GM19240 (cell line): ENCODE measurements at regions not wholly inside any gene's neighbourhood (a gene's known extent, or its start where the extent isn't known, plus 50 kb on each side); places are given as distances from the start of the nearest gene placed in this dataset.
"Not testable (repeated sequence)": the region's sequence is repeated elsewhere in the genome, so short reads cannot be mapped to it uniquely, and the experiment has no call there.

Experiments
- DNase-seq: peaks from one replicate; pipeline ENCODE4 v3.0.0; 2011; ENCODE audit warnings: low spot score; ENCODE audit not compliant: insufficient read length

- no peak for DNase-seq
These were observed 128.0 kb downstream of the SPATA31D1 start for GRCh38 chr9:82116556-82116955.

DNA sequence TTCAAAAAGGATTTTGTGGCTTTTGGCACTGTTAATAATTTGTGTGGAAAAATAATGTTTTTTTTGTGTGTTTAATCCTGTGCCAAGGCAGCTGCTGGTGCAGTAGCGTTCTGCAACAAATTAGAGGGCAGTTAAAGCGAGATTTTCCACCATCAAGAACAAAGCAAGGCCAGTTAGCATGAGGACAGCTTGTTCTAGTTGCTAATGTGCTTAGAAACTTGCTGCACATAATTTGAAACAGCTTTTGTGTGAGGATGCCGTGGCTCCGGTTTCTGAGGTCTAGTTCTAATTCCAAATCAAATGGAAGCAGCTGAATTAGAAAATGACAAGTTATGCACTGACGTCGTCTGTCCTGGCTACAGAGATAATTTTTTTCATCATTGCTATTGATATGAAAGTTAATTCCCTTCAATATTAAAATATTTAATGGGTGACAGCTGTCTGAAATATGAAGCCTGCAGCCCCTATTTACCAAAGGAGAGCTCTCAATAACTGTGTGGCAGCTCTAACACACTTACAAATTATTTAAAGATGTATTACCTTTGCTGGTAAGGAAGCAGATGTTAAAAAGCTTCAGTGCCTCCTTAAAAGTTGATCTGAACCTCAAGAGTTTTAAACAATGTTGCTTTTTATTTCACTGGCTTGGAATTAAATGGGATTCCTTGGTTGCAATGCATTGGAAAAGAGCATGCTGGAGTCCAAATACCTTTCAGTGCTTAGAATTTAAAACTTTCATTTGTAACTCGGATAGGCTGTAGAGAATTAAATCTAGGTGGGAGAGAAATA lies 128.6 kb downstream of the SPATA31D1 start:
- no peak for DNase-seq

DNA sequence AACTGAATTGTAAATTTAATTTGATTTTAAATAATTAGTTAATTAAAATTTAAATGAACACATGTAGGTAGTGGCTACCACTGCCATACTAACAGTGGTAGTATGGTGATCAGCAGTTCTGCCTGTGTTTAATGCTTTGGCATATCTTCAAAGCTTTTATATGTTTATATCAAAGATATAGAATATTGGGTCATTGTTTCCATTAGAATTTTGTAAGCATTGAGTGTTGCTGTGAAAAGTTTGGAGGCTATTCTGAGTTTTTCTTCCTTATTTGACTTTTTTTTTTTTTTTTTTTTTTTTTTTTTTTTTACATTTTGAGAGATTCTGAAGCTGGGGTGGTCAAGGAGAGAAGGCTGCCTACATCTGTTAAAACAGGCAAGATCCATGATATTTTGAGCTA lies 134.2 kb downstream of the SPATA31D1 start:
- no peak for DNase-seq

GRCh38 chr9:82124090-82124489 lies 135.5 kb downstream of the SPATA31D1 start:
- no peak for DNase-seq

- no peak for DNase-seq
These were observed 137.7 kb downstream of the SPATA31D1 start for GRCh38 chr9:82126256-82126655.

DNA sequence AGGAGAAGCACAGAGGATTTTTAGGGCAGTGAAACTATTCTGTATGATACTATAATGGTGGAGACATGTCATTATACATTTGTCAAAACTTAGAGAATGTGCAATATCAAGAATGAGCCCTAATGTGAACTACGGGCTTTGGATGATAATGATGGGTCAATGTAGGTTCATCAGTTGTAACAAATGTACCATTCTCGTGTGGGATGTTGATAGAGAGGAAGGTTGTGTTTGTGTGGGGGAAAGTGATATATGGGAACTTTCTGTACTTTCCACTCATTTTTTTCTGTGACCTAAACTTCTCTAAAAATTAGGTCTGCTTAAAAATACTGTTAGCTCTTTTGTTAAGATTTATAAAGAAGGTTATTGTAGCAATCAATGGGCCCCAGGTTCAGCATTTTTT lies 138.9 kb downstream of the SPATA31D1 start:
- no peak for DNase-seq

GRCh38 chr9:82128011-82128696 lies 139.6 kb downstream of the SPATA31D1 start:
- no peak for DNase-seq

DNA sequence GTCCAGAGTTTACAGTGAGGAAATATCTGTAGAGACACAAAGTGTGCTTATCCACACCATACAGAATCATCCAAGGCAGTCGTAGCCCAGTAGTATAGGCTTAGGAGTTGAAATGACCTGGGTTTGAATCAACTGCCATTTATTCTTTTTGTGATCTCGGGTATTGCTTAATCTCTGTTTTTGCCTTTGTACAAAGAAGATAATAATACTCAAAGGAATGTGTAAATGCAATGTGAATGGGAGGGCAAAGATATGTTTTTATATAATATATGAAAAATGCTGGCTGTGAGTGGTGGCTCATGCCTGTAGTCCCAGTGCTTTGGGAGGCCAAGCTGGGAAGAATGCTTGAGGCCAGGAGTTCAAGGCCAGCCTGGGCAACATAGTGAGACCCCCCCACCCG lies 141.1 kb downstream of the SPATA31D1 start:
- no peak for DNase-seq

- no peak for DNase-seq
These were observed 141.9 kb downstream of the SPATA31D1 start for GRCh38 chr9:82130331-82131042.

- no peak for DNase-seq
These were observed 142.5 kb downstream of the SPATA31D1 start for GRCh38 chr9:82131072-82131471.

GRCh38 chr9:82132024-82132423 lies 143.5 kb downstream of the SPATA31D1 start:
- no peak for DNase-seq

DNA sequence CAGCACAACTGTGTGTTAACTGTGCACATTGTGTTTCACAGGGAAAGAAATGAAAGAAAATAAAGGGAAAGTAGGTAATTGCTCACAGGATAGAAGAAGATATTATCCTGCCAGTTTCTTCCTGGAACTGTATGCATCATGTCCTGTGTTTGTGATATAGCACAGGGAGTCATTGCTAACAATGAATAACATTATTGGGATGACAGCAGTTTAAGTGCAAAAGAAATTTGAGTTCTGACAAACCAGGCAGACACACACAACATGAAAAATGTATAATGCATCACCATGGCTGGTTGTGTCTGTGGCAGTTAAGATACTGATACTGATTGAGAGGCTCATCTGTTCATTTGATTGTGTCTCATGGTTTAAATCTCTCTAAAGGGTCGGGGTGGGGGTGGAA lies 145.4 kb downstream of the SPATA31D1 start:
- no peak for DNase-seq

DNA sequence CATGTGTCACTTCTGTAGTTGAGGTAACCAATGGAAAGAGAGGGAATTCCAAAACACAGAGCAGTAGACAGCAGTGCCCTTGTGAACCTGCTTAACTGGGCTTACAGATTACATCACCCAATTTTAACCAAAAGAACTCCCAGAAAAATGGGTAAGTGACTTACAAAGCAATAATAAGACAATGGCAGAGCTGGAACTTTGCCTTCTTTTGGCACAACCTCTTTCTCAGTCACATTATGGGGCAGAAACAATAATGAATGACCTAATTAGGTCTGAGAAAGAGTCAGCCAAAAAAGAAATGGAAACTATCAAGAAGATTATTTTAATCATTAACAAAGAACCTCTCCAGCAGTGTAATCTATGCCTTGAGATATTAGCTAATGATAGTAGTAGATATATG lies 146.5 kb downstream of the SPATA31D1 start:
- no peak for DNase-seq

DNA sequence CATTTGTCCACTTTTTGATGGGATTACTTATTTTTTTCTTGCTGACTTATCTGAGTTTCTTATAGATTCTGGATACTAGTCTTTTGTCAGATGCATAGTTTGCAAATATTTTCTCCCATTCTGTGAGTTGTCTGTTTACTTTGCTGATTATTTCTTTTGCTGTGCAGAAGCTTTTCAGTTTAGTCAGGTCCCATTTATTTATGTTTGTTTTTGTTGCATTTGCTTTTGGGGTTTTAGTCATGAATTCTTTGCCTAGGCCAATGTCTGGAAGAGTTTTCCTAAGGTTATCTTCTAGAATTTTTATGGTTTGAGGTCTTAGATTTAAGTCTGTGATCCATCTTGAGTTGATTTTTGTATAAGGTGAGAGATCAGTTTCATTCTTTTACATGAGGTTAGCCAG lies 149.5 kb downstream of the SPATA31D1 start:
- DNase-seq = not testable (repeated sequence)

- DNase-seq = no peak
These were observed 151.9 kb downstream of the SPATA31D1 start for GRCh38 chr9:82140471-82140870.

DNA sequence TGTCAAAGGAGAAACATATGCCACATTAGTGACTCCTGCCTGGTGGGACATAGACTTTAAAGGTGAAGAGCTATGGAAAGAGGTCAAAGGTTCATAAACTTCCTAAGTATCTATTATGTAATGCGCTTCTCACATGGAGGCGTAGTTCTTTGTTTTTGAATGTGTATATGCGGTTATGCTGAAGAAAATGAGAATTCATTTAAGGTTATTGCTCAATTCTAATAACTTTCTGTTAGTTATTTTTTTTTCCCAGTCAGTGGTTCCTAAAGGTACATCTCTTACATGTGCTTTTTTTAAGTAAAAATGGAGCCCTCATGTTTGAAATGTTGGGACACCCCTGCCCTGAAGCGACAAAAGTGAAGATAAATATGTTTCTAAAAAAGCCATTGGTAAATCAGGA lies 156.2 kb downstream of the SPATA31D1 start:
- no peak for DNase-seq

DNA sequence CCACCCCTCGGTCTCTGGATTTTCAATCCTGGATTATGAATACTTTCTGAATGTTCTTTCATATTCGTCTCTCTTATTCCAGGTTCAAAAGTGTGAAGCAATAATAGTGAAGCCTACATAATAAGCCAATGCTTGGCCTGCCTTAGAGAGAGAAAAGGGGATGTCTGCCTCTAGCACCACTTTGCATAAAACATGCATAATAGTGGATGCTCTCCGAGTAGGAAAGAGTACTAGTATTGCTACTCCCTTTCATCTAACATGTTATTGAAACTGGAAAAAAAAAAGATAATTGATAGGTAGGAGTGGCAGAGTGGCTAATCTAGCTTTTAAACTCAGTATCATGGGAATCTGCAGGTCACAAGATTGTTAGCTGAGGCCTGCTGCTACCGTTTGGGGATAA lies 158.1 kb downstream of the SPATA31D1 start:
- no peak for DNase-seq

DNA sequence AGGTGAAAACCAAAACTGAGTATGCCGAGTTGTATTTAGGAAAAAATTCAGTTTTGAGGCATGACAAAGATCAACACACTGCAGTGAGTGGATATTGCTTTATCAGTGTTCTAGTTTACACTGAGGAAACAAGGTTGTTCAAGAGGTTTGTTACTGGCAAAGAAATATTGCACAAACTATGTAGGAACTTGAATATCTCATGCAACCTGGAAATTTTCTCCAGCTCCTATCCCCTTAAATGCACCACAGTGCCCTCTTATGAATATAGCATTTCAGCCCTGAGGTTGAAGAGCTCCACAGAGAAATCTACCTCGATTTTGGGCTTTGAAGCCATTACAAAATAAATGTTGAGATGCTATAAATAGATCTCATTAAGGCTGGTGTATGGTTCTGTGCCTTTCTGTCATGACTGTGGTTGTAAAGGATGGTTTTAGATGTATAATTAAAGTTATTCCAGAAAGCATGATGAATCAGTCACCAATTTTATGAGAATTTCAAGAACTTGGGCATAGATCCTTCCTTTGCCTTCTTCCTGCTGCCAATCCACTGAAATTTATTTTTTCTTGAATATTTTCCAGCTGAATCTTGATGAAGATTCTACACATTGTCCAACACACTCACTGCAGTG lies 159.3 kb downstream of the SPATA31D1 start:
- no peak for DNase-seq

DNA sequence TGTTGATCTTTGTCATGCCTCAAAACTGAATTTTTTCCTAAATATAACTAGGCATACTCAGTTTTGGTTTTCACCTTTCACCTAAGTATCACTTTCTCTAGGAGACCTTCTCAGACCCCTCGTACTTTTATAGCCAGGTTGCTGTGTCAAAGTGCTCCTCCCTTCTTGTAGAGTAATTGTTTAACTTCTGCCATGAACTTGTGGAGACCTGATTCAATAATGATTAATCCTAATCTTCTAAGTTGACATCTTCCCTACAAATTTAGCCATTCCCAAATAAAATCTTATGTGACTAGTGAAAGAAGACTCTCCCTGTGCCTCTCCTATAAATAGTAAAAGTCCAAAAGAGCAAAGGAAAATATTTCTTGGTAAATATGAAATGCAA lies 159.8 kb downstream of the SPATA31D1 start:
- no peak for DNase-seq

GRCh38 chr9:82148901-82149461 lies 160.4 kb downstream of the SPATA31D1 start:
- no peak for DNase-seq

DNA sequence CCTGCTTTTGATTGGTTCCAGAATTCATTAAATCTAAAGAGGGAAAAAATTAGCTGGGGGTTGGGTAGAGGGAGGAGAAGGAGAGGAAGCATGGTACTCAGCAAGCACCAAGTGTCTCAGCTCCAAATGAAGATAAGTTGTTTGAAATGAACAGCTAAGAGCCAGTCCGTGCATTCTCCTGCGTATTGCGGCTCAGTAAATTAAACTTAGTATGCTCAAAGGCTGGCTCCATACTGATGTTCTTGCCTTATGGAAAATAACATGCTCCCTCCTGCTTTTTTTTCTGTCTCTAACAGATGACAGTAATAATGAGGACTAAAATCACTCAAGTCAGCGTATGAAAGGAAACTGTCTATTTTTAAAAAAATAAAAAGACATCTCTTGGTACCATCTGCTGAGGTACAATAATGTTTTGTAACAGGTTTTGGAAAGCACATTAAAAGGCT lies 161.0 kb downstream of the SPATA31D1 start:
- no peak for DNase-seq

DNA sequence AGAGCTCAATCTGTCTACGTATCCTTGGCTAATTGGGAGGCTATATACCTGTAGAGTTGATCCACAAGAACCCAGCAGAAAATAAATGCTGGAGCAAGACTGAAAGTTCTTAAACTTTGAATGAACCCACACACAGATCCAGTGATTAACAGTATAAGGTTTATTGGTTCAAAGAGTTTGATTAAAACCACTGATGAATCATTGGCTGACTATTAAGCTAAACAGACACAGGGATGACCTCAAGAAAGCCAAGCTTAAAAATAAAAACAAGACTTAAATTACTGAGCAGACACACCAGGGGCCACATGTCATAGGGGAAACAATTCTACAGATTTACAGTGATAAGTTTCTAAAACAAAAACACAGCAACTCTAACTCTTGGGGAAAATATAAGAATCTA lies 163.6 kb downstream of the SPATA31D1 start:
- no peak for DNase-seq
